ENCODE measurements at regions not wholly inside any gene's neighbourhood (a gene's known extent, or its start where the extent isn't known, plus 50 kb on each side); places are given as distances from the start of the nearest gene placed in this dataset.
"Not testable (repeated sequence)": the region's sequence is repeated elsewhere in the genome, so short reads cannot be mapped to it uniquely, and the experiment has no call there.

- Histone ChIP-seq H3K27ac (no peak overlapping the region), H3K9me3 (peaks cover 0 to 16% (median 0%) of the 10 kb centered on the region in 11 donors), H3K4me1 (no peaks in the 10 kb centered on the region), H3K27me3 (no peaks in the 10 kb centered on the region), H3K4me3 (no peak overlapping the region), H3K36me3 (no peaks in the 10 kb centered on the region)
- no peak for ATAC-seq
- DNase-seq = no peak
- TF ChIP-seq CTCF (IDR thresholded peaks at IDR 0.05) = no peak
- intact Hi-C loops (cut with DNase I) = no loop called here
- WGBS, 2 donors = 84 to 86% methylated on average over 1 of the region's 1 CpG
Measured at GRCh38 chr5:68110264-68110663, 105.3 kb upstream of the PIK3R1 start.

DNA sequence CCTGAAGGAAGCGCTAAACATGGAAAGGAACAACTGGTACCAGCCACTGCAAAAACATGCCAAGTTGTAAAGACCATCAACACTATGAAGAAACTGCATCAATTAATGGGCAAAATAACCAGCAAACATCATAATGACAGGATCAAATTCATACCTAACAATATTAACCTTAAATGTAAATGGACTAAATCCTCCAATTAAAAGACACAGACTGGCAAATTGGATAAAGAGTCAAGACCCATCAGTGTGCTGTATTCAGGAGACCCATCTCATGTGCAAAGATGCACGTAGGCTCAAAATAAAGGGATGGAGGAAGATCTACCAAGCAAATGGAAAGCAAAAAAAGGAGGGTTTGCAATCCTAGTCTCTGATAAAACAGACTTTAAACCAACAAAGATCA is 111.3 kb upstream of the PIK3R1 start:
- H3K36me3 ChIP-seq; H3K27ac ChIP-seq; H3K4me1 ChIP-seq; ATAC-seq; H3K27me3 ChIP-seq; H3K4me3 ChIP-seq; intact Hi-C loops (cut with DNase I); DNase-seq: not testable (repeated sequence)
- H3K9me3 ChIP-seq = peaks cover 0 to 28% (median 0%) of the 10 kb centered on the region in 11 donors
- WGBS, 2 donors = 86 to 93% methylated on average over 2 of the region's 2 CpGs

DNA sequence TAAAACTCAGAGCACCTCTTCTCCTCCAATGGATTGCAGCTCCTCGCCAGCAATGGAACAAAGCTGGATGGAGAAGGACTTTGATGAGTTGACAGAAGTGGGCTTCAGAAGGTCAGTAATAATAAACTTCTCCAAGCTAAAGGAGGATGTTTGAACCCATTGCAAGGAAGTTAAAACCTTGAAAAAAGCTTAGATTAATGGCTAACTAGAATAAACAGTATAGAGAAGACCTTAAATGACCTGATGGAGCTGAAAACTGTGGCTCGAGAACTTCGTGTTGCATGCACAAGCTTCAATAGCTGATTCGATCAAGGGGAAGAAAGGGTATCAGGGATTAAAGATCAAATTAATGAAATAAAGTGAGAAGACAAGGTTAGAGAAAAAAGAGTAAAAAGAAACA is 112.3 kb upstream of the PIK3R1 start:
- WGBS, 2 donors = 96 to 97% methylated on average over 4 of the region's 4 CpGs
- intact Hi-C loops (cut with DNase I); H3K27me3 ChIP-seq; H3K36me3 ChIP-seq; H3K4me1 ChIP-seq; ATAC-seq; H3K27ac ChIP-seq; DNase-seq; H3K4me3 ChIP-seq: not testable (repeated sequence)
- peaks cover 0 to 28% (median 0%) of the 10 kb centered on the region in 11 donors for H3K9me3 ChIP-seq

DNA sequence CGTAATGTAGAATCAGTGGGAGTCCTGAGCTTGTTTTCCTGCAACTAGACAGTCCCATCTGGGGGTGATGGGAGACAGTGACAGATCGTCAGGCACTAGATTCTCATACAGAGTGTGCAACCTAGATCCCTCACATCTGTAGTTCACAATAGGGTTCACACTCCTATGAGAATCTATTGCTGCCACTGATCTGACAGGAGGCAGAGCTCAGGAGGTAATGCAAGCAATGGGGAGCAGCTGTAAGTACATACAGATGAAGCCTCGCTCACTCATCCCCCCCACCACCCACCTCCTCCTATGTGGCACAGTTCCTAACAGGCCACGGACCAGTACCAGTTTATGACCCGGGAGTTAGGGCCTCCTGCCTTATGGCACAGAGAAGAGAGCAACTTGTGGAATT is 116.2 kb upstream of the PIK3R1 start:
- peaks cover 0 to 13% (median 0%) of the 10 kb centered on the region in 11 donors for H3K9me3 ChIP-seq
- ATAC-seq (no peak), DNase-seq (no peak)
- no peak for TF ChIP-seq CTCF (IDR thresholded peaks at IDR 0.05)
- no peaks in the 10 kb centered on the region for H3K27me3 ChIP-seq
- H3K27ac ChIP-seq = no peak overlapping the region
- 93 to 94% methylated on average over 5 of the region's 5 CpGs for WGBS, 2 donors
- H3K4me1 ChIP-seq = no peaks in the 10 kb centered on the region
- no peak overlapping the region for H3K4me3 ChIP-seq
- intact Hi-C loops (cut with DNase I) = no loop called here
- no peaks in the 10 kb centered on the region for H3K36me3 ChIP-seq

- TF ChIP-seq CTCF (IDR thresholded peaks at IDR 0.05) = no peak
- ATAC-seq = no peak
- Histone ChIP-seq H3K4me1 (peaks cover 0 to 6% (median 1%) of the 10 kb centered on the region in 9 donors), H3K27me3 (no peaks in the 10 kb centered on the region), H3K4me3 (no peak overlapping the region), H3K27ac (no peak overlapping the region), H3K36me3 (no peaks in the 10 kb centered on the region), H3K9me3 (peaks cover 0 to 13% (median 0%) of the 10 kb centered on the region in 11 donors)
- DNase-seq = no peak
- 87% methylated on average over 3 of the region's 3 CpGs for WGBS, 2 donors
- intact Hi-C loops (cut with DNase I) = no loop called here
Measured at GRCh38 chr5:68093455-68094159, 121.9 kb upstream of the PIK3R1 start.

All from heart right ventricle (tissue), 16 donors.